BE2C (cell line): ENCODE measurements at regions not wholly inside any gene's neighbourhood (a gene's known extent, or its start where the extent isn't known, plus 50 kb on each side); places are given as distances from the start of the nearest gene placed in this dataset.
"Not testable (repeated sequence)": the region's sequence is repeated elsewhere in the genome, so short reads cannot be mapped to it uniquely, and the experiment has no call there.

ENCODE experiments used
- DNase-seq: peaks from one replicate; pipeline ENCODE4 v3.0.0-alpha.2; 2020
- H3K27me3 ChIP-seq: fragments of 250-450 bp; sonication (Bioruptor Pico); 2 replicates; pipeline ENCODE4 v1.5.1; 2020; ENCODE audit warnings: mild to moderate bottlenecking
- H3K36me3 ChIP-seq: fragments of 250-450 bp; sonication (Bioruptor Pico); 2 replicates; pipeline ENCODE4 v1.5.1; 2020; ENCODE audit warnings: mild to moderate bottlenecking
- H3K4me1 ChIP-seq: fragments of 250-450 bp; sonication (Bioruptor Pico); 2 replicates; pipeline ENCODE4 v1.5.1; 2020
- H3K4me3 ChIP-seq: 2 replicates; pipeline ENCODE4 v1.5.1; 2011; ENCODE audit warnings: low read depth, low read length
- H3K9me3 ChIP-seq: fragments of 250-450 bp; sonication (Bioruptor Pico); 2 replicates; pipeline ENCODE4 v1.5.1; 2020
- TF ChIP-seq, protein P1 (sequence below): IDR thresholded peaks from 2 replicates; pipeline ENCODE4 v1.5.1; 2012; ENCODE audit warnings: mild to moderate bottlenecking, low read depth, low read length

DNA sequence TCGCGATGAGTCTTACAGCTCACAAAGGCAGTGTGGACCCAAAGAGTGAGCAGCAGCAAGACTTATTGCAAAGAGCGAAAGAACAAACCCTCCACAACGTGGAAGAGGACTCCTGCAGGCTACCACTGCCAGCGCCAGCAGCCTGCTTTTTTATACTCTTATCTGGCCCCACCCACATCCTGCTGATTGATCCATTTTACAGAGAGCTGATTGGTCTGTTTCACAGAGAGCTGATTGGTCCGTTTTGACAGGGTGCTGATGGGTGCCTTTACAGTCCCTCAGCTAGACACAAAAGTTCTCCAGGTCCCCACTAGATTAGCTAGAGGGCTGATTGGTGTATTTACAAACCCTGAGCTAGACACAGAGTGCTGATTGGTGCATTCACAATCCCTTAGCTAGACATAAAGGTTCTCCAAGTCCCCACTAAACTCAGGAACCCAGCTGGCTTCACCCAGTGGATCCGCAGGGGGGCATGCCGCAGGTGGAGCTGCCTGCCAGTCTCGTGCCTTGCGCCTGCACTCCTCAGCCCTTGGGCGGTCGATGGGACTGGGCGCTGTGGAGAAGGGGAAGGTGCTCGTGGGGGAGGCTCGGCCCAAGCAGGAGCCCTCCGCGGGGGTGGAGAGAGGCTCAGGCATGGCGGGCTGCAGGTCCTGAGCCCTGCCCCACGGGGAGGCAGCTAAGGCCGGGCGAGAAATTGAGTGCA, 75.7 kb downstream of the QDPR start:
- H3K27me3 ChIP-seq, H3K4me1 ChIP-seq, H3K4me3 ChIP-seq, H3K9me3 ChIP-seq, H3K36me3 ChIP-seq, DNase-seq: not testable (repeated sequence)

DNA sequence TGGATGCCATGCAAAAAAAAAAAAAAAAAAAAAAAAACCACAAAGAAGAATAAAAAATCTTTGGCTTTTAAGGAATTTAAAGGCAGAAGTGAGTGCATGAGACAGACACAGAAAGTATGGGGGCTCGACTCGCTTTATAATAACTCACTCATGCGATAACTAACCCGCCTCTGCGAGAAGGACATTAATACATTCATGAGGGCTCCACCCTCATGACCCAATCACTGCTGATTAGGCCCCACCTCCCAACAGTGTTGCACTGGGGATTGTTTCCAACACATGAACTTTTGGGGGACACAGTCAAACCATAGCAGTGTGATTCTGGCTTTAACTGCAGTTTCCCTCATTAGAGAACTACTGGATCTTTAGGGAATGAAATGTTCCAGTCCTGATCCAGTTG, 78.1 kb downstream of the QDPR start:
- Histone ChIP-seq H3K27me3 (no peaks in the 10 kb centered on the region), H3K36me3 (no peaks in the 10 kb centered on the region), H3K4me3 (no peak overlapping the region), H3K4me1 (no peaks in the 10 kb centered on the region), H3K9me3 (no peaks in the 10 kb centered on the region)
- no peak for DNase-seq
- TF ChIP-seq, protein P1, sequence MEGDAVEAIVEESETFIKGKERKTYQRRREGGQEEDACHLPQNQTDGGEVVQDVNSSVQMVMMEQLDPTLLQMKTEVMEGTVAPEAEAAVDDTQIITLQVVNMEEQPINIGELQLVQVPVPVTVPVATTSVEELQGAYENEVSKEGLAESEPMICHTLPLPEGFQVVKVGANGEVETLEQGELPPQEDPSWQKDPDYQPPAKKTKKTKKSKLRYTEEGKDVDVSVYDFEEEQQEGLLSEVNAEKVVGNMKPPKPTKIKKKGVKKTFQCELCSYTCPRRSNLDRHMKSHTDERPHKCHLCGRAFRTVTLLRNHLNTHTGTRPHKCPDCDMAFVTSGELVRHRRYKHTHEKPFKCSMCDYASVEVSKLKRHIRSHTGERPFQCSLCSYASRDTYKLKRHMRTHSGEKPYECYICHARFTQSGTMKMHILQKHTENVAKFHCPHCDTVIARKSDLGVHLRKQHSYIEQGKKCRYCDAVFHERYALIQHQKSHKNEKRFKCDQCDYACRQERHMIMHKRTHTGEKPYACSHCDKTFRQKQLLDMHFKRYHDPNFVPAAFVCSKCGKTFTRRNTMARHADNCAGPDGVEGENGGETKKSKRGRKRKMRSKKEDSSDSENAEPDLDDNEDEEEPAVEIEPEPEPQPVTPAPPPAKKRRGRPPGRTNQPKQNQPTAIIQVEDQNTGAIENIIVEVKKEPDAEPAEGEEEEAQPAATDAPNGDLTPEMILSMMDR: no peak

DNA sequence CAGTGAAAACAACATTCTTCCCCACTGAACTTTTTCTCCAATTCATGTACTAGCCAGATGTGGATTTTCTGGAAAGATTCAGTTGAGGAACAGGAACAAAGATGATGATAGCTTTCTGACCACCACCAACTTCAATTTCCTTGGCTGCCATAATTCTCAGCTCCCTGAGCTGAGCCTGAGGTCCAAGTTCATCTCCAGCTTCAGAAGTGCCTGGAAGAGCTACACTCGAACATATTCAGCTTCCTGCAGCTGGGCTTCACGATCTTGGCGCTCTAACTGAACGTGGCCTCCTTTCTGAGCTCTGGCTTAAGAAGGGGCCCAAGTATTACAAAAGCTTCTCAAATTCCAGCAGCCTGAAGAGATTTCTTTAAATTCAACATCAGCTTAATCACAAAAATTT, 83.9 kb downstream of the QDPR start:
- Histone ChIP-seq H3K9me3 (no peaks in the 10 kb centered on the region), H3K27me3 (no peaks in the 10 kb centered on the region), H3K4me1 (no peaks in the 10 kb centered on the region), H3K4me3 (no peak overlapping the region), H3K36me3 (no peaks in the 10 kb centered on the region)
- TF ChIP-seq, protein P1: no peak
- no peak for DNase-seq

DNA sequence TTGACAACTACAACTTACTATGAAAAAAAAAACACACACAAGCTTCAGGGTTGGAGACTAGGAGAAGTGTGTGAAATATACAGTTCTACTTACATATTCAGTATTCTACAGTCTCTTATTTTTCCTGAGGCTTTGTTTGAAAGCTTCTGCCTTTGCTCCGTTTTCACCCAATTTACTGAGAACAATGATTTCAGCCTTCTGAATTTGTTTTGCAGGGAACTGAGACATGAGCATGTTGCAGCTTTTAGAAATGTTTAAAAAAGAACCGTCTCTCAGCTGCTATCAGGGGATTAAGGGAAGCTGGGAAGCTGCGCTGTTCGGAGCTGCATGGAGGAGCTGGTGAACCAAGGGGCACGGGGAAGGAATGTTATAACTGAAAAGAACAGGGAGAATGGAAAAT, 85.7 kb downstream of the QDPR start:
- TF ChIP-seq, protein P1: no peak
- Histone ChIP-seq H3K27me3 (no peaks in the 10 kb centered on the region), H3K36me3 (no peaks in the 10 kb centered on the region), H3K4me3 (no peak overlapping the region), H3K9me3 (no peaks in the 10 kb centered on the region), H3K4me1 (no peaks in the 10 kb centered on the region)
- no peak for DNase-seq

DNA sequence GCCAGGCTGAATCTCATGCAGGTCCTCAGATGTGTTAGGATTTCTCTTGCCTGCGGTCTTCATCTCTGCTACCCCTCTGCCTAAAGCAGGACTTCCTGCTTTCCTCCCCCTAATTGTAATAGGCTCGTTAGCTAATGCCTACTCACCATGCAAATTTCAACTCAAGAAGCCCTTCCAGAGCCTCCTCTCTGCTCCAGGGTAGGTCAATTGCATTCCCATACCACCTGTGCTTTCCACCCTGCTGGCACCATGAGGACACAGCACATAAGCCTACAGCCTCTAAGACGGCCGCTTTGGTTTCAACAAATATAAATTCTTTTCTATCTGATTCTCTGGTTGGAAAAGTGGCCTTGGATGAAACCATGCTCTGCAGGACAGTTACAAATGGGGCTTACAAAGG, 93.9 kb downstream of the QDPR start:
- Histone ChIP-seq H3K4me1 (no peaks in the 10 kb centered on the region), H3K9me3 (no peaks in the 10 kb centered on the region), H3K36me3 (no peaks in the 10 kb centered on the region), H3K4me3 (no peak overlapping the region), H3K27me3 (no peaks in the 10 kb centered on the region)
- DNase-seq: no peak
- TF ChIP-seq, protein P1: no peak

DNA sequence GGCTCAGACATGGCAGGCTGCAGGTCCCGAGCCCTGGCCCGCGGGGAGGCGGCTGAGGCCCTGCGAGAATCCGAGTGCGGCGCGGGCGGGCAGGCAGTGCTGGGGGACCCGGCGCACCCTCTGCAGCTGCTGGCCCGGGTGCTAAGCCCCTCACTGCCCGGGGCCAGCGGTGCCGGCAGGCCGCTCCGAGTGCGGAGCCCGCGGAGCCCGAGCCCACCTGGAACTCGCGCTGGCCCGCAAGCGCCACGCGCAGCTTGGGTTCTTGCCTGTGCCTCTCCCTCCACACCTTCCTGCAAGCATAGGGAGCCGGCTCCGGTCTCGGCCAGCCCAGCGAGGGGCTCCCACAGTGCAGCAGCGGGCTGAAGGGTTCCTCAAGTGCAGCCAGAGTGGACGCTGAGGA, 97.5 kb downstream of the QDPR start:
- Histone ChIP-seq H3K36me3 (no peaks in the 10 kb centered on the region), H3K4me3 (no peak overlapping the region), H3K9me3 (no peaks in the 10 kb centered on the region), H3K4me1 (no peaks in the 10 kb centered on the region), H3K27me3 (no peaks in the 10 kb centered on the region)
- TF ChIP-seq, protein P1: no peak
- no peak for DNase-seq

DNA sequence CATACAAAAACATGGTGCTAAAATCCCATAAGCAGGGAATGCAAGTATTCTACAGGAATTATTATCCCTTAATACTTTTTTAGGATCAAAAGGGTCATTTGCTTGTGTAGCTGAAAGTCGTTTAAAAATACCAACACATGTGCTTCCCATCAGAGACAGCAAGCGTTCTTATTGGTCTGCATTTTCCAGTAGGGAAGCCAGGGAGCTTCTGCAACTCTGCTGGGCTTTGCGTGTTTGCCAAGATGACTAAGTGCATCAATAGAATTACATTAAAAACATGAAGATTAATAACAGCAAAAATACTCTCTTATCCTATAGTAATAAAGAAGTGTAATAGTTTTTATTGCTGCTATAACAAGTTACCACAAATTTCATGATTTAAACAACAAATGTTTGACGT, 111.2 kb downstream of the QDPR start:
- DNase-seq: no peak
- no peak overlapping the region for H3K4me3 ChIP-seq
- TF ChIP-seq, protein P1: no peak
- H3K27me3 ChIP-seq: no peaks in the 10 kb centered on the region
- H3K4me1 ChIP-seq: no peaks in the 10 kb centered on the region
- H3K9me3 ChIP-seq: no peaks in the 10 kb centered on the region
- H3K36me3 ChIP-seq: no peaks in the 10 kb centered on the region
